PC-3 (cell line): ENCODE measurements at regions not wholly inside any gene's neighbourhood (a gene's known extent, or its start where the extent isn't known, plus 50 kb on each side); places are given as distances from the start of the nearest gene placed in this dataset.
A peak's percentile ranks its signal among the peaks of the same experiment; 100 is the strongest.

Experiments used
- EZH2 ChIP-seq: fragments of 300-600 bp; sonication (generic); IDR thresholded peaks from one replicate; pipeline ENCODE4 v1.6.1; 2017; ENCODE audit warnings: antibody characterized with exemption, mild to moderate bottlenecking, low read length; ENCODE audit not compliant: unreplicated experiment
- EZH2phosphoT487 ChIP-seq: fragments of 300-600 bp; sonication (generic); IDR thresholded peaks from 2 replicates; pipeline ENCODE4 v1.6.1; 2018; ENCODE audit warnings: mild to moderate bottlenecking, antibody characterized with exemption, low read length, borderline replicate concordance
- TF ChIP-seq, protein P1 (sequence below): fragments of 300-600 bp; sonication (generic); conservative IDR thresholded peaks from 2 replicates; pipeline ENCODE4 v1.5.1; 2017; ENCODE audit warnings: antibody characterized with exemption, low read depth, mild to moderate bottlenecking, low read length

DNA sequence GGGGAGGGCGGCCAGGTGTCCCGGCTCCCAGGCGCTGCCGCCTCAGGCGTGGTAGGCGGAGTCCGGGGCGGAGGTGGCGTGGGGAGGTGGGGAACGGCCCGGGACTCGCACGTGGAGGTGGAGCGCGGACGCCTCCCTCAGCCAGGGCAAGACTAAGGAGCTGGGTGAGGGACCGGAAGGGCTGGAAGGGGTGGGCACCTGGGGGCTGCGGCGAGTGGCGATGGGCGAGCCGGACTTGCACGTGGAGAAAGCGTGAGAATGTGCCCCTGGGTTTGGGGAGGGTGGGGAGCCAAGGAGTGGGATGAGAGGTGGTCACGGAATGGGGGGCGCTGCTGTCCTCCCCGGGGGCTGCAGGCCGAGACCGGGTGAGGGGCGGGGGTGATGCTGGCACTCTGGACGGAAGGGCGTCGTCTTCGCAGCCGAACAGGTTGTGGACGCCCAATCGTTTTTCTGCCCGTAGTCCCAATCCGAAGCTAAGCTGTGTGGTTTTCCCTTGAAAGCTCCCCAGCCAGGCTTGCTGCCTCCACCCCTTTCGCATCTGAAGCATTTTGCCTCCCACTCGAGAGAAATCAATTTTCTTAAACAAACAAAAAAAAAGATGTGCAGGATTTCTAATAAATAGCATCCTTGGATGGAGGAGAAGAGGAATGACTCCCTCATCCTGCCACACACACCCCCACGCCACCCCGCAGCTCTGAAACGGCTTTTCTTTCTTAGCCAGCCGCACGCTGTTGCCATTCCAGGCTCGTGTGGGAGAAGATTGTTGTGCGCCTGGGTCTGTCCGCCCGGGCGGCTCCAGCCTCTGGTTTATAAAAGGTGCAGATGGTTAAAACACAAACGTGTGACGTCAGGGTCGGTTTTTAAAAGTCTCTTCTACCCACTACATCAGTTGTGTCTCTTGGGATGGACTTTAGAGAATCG lies 62.5 kb upstream of the ANKRD28 start:
- TF ChIP-seq, protein P1, sequence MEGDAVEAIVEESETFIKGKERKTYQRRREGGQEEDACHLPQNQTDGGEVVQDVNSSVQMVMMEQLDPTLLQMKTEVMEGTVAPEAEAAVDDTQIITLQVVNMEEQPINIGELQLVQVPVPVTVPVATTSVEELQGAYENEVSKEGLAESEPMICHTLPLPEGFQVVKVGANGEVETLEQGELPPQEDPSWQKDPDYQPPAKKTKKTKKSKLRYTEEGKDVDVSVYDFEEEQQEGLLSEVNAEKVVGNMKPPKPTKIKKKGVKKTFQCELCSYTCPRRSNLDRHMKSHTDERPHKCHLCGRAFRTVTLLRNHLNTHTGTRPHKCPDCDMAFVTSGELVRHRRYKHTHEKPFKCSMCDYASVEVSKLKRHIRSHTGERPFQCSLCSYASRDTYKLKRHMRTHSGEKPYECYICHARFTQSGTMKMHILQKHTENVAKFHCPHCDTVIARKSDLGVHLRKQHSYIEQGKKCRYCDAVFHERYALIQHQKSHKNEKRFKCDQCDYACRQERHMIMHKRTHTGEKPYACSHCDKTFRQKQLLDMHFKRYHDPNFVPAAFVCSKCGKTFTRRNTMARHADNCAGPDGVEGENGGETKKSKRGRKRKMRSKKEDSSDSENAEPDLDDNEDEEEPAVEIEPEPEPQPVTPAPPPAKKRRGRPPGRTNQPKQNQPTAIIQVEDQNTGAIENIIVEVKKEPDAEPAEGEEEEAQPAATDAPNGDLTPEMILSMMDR = no peak
- TF ChIP-seq EZH2 (no peak), EZH2phosphoT487 (peak; percentile 81)
